Liver (tissue), 3 donors: ENCODE measurements at regions not wholly inside any gene's neighbourhood (a gene's known extent, or its start where the extent isn't known, plus 50 kb on each side); places are given as distances from the start of the nearest gene placed in this dataset.

Experiments
- EGR1 ChIP-seq, 2 donors: IDR thresholded peaks; 2 replicates each; pipeline ENCODE4 v1.6.1; 2016 to 2018; ENCODE audit warnings: antibody characterized with exemption in 2 of 2, low read depth in 2 of 2
- FOXA2 ChIP-seq: IDR thresholded peaks from 2 replicates; pipeline ENCODE4 v1.6.1; 2016; ENCODE audit warnings: antibody characterized with exemption
- JUND ChIP-seq, 2 donors: IDR thresholded peaks; 2 replicates each; pipeline ENCODE4 v1.6.1; 2016; ENCODE audit warnings: antibody characterized with exemption in 2 of 2
- MAX ChIP-seq: IDR thresholded peaks from 2 replicates; pipeline ENCODE4 v1.6.1; 2016; ENCODE audit warnings: antibody characterized with exemption
- RXRA ChIP-seq, 2 donors: IDR thresholded peaks; 2 replicates each; pipeline ENCODE4 v1.6.1; 2017 to 2018; ENCODE audit warnings: antibody characterized with exemption in 2 of 2, mild to moderate bottlenecking in 1 of 2
- SP1 ChIP-seq: IDR thresholded peaks from 2 replicates; pipeline ENCODE4 v1.6.1; 2018; ENCODE audit warnings: antibody characterized with exemption, mild to moderate bottlenecking
- TAF1 ChIP-seq: conservative IDR thresholded peaks from 2 replicates; pipeline ENCODE4 v1.6.1; 2016; ENCODE audit warnings: antibody characterized with exemption, mild to moderate bottlenecking
- YY1 ChIP-seq: IDR thresholded peaks from 2 replicates; pipeline ENCODE4 v1.6.1; 2016; ENCODE audit warnings: antibody characterized with exemption, mild to moderate bottlenecking
- TF ChIP-seq, protein P1 (sequence below): IDR thresholded peaks from 2 replicates; pipeline ENCODE4 v1.6.1; 2016; ENCODE audit warnings: antibody characterized with exemption, mild to moderate bottlenecking
- TF ChIP-seq, protein P2 (sequence below): fragments of 150-350 bp; IDR thresholded peaks from 2 replicates; pipeline ENCODE4 v1.5.1; 2017; ENCODE audit warnings: improper control_type of control experiment, low read depth, low read length; ENCODE audit not compliant: missing input control
- TF ChIP-seq, protein P3 (sequence below): IDR thresholded peaks from 2 replicates; pipeline ENCODE4 v1.6.1; 2016; ENCODE audit warnings: antibody characterized with exemption
- donor health status: healthy.
- donor health status: healthy.

GRCh38 chr2:144705328-144706245 is 185.7 kb upstream of the ZEB2 start:
- TF ChIP-seq YY1 (no peak), RXRA (IDR thresholded peaks at IDR 0.05) (no peak), SP1 (no peak), FOXA2 (no peak), TAF1 (no peak), EGR1 (IDR thresholded peaks at IDR 0.05; ENCODE audit: low read depth in 2 of 2) (no peak), JUND (IDR thresholded peaks at IDR 0.05) (no peak), MAX (no peak)
- TF ChIP-seq, protein P1, sequence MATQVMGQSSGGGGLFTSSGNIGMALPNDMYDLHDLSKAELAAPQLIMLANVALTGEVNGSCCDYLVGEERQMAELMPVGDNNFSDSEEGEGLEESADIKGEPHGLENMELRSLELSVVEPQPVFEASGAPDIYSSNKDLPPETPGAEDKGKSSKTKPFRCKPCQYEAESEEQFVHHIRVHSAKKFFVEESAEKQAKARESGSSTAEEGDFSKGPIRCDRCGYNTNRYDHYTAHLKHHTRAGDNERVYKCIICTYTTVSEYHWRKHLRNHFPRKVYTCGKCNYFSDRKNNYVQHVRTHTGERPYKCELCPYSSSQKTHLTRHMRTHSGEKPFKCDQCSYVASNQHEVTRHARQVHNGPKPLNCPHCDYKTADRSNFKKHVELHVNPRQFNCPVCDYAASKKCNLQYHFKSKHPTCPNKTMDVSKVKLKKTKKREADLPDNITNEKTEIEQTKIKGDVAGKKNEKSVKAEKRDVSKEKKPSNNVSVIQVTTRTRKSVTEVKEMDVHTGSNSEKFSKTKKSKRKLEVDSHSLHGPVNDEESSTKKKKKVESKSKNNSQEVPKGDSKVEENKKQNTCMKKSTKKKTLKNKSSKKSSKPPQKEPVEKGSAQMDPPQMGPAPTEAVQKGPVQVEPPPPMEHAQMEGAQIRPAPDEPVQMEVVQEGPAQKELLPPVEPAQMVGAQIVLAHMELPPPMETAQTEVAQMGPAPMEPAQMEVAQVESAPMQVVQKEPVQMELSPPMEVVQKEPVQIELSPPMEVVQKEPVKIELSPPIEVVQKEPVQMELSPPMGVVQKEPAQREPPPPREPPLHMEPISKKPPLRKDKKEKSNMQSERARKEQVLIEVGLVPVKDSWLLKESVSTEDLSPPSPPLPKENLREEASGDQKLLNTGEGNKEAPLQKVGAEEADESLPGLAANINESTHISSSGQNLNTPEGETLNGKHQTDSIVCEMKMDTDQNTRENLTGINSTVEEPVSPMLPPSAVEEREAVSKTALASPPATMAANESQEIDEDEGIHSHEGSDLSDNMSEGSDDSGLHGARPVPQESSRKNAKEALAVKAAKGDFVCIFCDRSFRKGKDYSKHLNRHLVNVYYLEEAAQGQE: no peak
- TF ChIP-seq, protein P2, sequence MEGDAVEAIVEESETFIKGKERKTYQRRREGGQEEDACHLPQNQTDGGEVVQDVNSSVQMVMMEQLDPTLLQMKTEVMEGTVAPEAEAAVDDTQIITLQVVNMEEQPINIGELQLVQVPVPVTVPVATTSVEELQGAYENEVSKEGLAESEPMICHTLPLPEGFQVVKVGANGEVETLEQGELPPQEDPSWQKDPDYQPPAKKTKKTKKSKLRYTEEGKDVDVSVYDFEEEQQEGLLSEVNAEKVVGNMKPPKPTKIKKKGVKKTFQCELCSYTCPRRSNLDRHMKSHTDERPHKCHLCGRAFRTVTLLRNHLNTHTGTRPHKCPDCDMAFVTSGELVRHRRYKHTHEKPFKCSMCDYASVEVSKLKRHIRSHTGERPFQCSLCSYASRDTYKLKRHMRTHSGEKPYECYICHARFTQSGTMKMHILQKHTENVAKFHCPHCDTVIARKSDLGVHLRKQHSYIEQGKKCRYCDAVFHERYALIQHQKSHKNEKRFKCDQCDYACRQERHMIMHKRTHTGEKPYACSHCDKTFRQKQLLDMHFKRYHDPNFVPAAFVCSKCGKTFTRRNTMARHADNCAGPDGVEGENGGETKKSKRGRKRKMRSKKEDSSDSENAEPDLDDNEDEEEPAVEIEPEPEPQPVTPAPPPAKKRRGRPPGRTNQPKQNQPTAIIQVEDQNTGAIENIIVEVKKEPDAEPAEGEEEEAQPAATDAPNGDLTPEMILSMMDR: no peak
- TF ChIP-seq, protein P3, sequence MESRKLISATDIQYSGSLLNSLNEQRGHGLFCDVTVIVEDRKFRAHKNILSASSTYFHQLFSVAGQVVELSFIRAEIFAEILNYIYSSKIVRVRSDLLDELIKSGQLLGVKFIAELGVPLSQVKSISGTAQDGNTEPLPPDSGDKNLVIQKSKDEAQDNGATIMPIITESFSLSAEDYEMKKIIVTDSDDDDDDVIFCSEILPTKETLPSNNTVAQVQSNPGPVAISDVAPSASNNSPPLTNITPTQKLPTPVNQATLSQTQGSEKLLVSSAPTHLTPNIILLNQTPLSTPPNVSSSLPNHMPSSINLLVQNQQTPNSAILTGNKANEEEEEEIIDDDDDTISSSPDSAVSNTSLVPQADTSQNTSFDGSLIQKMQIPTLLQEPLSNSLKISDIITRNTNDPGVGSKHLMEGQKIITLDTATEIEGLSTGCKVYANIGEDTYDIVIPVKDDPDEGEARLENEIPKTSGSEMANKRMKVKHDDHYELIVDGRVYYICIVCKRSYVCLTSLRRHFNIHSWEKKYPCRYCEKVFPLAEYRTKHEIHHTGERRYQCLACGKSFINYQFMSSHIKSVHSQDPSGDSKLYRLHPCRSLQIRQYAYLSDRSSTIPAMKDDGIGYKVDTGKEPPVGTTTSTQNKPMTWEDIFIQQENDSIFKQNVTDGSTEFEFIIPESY: no peak
